Germinal center (tissue), 1 donor: ENCODE measurements at regions not wholly inside any gene's neighbourhood (a gene's known extent, or its start where the extent isn't known, plus 50 kb on each side); places are given as distances from the start of the nearest gene placed in this dataset.

Source experiments
- DNase-seq: peaks from one replicate; pipeline ENCODE4 v3.0.0; 2012; ENCODE audit warnings: mixed read lengths, low spot score

DNA sequence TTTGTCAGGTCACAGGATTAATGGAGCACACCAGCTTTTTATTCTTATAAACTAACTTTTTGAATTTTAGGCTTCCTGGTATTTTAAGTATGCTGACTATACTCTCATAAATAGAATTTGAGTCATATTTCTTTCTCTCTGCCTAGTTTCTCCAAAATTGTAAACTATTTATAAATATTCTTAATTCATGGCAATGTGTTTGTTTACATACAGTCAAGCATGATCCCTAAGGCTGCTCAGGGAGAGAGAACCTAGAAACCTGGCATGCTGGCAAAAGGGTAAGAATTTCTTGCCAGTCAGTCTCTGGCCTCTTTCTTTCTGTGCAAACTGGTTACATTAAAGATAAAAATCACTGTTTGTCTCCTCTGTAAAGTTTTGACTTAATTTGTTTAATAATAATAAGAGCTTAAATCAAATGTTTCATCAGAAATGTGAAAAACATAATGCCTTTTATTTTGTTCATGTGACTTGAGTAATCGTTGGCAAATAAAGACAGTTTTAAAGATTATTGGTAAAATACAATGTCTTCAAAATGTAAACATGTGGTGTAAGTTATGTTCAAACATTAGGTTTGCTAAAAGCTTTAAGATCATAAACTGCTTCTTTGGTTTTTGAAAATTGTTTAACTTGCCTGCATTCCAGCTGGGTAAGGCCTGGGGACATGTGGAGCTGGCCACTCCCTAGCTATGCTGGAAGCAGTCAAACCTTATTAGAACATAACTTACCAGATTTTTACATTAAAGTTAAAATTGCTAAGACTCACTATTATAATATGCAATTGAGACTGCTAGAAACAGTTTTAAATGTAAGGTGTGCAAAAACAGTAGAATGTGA is 1401.7 kb downstream of the NCAM2 start:
- DNase-seq = no peak

DNA sequence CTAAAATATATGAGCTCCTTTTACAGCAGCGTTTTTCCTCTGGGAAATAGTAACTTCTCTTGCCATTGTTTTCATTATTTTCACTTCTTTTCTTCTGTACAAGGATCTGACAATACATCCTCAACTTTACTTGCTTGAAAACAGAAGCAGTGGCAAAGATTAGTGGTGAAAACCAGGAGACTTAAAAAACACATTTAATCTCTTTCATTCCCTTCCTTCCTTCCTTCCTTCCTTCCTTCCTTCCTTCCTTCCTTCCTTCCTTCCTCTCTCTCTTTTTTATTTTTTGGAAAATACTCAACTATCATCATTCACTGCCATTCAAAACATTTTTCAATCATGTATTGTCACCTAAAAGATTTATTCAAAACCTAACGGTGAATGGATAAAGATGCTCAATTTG is 1411.4 kb downstream of the NCAM2 start:
- no peak for DNase-seq

DNA sequence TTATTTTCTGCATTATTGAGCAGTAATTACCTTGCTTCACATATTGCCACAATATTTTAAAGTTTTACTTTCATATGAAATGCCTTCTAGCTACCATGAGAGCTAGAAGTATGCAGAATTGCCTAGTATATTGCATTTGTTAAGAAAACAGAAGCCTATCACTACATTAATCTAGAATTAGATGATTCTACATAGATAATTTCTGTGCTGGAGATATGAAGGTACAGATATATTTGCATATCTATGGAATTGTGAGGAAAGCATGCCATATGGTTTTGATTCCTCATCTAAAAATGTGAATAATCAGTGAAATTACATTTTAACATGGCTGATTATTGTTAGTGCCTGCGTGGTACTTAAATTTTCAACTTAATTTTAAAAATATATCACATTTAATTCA is 1418.3 kb downstream of the NCAM2 start:
- DNase-seq = no peak

DNA sequence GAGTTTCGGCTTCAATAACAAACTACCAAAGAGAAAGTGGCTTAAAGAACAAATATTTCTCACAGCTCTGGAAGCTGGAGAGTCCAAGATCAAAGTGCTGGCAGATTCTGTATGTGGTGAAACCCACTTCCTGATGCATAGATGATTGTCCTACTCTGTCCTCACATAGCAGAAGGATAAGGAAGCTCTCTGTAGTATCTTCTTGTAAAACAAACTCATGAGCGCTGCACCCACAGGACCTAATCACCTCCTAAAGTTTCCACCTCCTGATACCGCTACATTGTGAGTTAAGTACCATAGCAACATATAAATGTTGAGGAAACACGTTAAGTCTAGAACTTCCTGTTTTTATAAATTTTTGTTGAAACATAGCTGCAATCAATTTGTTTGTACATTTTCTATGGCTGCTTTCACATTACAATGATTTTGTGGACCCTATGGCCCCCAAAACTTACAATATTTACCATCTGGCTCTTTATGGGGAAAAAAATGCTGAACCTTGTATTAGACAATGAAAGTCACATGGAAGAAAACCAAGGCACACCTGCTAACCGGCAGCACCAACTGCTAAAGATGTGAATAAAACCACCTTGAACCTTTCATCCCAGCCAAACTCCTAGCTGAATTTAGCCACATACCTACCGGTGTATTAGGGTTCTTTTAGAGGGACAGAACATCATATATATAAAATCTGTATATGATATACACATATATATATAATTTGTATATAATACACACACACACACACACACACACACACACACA is 1423.4 kb downstream of the NCAM2 start:
- no peak for DNase-seq

DNA sequence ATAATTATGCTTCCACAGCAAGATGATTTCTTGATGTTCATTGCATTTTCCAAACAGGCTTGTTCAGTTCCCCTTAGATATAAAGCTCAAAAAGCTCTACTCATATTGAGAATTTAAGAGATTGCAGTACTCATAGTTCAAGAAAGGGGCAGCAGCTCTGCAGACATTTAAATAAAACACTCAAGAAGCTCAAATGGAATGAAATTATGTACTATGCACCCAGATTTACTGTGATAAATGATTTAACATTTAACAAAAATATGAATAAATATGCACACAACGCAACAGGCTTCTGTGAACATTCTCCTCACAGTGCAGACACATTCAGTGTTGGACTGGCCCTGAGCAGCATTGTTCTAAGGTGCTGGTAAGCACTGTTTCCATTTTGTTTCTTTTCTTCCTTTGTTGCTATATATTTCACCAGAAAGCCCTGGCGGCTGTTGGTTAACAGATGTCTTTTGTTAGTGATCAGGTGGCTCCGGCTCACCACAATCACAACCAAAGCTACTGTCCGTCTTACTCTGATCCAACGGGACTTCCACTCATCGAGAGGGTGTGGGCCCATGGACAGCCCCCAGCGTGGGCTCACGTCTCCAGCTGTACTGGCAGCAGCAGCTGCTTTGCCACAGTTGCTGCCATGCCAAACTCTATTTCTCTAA is 1440.3 kb downstream of the NCAM2 start:
- DNase-seq = no peak

DNA sequence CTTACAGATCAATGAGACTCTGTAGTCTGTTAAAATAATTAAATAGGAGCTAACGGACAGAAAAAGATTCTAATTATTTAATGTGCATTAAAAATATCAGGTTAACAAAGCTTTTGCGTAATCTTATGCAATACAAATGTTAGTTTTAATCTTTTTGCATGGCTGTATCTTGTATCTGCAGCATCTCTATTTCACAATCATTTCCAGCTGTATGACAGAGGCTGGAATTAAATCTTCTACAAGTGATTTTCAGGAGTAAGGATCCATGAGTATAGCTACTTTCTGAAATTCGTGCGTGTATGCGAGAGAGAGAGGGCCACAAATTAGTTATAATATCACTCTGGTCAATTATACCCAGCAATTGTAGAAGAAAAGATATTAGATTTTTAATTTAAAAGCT is 1446.8 kb downstream of the NCAM2 start:
- no peak for DNase-seq

DNA sequence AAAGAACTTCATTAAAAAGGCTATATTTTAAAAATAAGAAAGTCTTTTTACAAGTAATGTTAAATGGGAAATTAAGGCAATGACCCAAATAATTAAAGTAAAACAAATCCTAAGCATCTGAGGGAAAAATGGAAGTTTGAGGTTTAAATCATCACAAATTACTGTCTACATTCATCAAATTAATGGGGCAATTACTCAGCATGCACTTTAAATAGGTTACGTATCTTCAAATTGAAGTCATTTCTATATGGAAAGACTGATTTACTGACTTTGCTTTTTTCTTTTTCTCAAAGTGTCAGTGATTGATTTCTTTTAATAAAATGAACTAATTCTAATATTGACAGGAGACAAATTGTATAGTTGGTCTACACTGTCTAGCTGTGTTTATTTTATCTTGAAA is 1452.3 kb downstream of the NCAM2 start:
- DNase-seq = no peak

DNA sequence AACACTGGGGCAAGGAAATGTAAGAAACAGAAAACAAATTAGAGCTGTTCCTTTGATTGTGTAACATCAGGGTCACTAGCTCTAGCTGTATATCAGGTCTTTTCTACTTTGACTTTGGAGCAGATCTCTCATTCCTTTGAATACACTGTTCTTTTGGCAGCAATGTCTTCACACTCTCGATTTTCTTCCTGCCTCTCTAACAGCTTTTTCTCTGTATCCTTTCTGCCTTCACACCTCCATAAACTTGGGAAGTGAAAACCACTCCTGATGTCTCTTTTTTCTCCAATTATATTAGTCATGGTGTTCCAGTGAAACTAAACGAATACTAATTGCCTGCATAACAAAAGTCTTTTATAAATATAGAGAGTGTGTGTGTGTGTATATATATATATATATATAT is 1458.0 kb downstream of the NCAM2 start:
- DNase-seq = no peak

DNA sequence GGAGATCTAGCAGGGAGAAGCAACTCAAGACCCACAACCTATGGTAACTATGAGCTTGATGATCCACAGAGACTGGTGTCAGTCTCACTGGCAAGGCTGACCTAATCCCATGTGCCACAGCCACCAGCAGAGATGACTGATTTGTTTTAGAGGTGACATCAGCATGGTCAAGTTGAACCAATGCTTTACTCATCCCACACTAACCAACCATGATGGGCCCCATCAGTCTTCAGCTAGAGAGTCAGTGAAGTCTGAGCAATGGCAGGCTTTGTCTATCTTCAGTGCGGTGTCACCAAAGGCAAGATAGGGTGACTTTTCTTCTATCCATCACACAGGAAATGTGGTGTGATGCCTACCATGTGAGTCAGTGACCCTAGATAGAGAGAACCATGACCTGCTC is 1470.7 kb downstream of the NCAM2 start:
- DNase-seq = no peak

DNA sequence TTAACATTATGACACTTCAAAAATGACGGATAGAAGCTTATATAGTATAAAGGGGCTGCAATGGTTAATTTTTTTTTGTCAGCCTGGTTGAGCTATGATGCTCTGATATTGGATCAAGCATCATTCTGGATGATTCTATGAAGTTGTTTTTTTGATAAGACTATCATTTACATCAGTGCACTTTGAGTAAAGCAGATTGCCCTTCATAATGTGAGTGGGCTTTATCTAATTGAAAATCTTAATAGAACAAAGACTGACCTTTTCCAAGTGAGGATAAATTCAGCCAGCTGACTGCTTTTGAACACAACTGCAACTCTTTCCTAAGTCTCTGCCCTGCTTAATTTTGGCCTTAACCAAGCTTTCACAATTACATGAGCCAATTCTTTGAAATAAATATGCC is 1476.2 kb downstream of the NCAM2 start:
- DNase-seq = no peak

DNA sequence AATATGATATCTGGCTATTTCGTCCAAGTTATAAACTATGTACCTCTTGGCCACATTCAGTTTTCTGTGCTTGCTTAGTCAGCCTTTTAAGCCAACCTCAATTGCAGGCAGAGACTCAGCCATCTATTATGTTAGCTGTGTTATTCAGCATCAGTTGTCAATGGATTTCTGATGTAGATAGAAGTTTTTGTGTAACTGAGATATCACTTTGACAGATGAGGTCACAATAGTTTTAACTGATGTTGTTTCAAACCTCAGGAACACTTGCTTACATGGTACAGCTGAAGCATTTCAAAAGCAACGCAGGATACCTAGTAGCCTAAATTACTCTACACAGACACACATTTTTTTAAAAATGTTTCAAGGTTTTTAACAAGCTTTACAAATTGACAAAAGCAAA is 1478.0 kb downstream of the NCAM2 start:
- no peak for DNase-seq

DNA sequence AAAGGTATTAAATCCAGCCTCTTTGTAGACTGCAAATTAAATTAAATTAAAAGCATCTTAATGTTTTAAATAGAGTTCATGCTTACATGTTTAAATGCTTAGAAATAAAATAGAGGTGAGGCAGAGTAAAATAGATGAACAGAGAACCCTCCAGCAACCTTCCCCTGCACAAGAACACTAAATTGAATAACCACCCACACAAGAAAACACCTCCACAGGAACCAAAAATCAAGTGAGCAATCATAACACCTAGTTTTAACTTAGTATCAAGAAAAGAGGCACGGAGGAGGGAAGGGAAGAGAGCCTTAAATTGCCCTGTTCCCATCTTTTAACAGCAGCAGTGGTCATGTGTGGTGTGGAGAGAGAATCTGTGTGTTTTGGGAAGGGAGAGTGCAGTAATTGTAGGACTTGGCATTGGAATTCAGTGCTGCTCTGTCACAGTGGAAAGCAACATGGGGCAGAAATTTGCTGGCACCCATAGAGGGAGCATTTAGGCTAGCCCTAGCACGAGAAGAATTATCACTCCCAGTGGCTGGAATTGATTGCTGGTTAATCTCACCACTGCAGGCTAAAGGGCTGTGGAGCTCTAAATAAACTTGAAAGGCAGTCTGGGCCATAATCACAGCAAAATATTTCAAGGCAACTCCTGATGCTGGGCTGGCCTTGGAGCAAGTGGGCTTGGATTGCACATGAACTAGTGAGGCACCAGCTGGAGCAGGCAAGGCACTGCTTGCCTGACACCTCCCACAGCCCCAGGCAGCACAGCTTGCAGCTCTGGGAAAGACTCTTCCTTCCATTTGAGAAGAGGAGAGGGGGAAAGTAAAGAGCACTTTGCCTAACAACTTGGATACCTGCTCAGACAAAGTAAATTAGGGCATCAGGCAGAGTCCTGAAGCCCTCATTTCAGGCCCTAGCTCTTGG is 1478.8 kb downstream of the NCAM2 start:
- DNase-seq = no peak

DNA sequence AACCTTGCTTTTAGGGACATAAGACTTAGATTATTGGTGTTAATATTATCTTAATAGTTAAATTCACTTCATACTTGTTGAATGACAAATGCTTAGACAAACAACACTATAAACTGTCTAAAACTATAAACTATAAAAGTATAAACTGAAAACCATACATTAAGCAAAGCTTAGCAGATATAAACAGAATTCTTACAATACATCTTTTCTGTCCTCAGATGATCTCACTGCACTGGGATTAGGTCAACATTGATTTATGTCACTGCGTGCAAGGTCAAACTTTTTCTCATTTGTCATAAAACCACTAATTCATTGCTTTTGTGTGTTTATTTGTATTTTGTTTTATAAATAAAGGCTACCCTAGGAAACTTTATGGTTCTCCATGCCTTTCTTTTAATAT is 1491.8 kb downstream of the NCAM2 start:
- no peak for DNase-seq

DNA sequence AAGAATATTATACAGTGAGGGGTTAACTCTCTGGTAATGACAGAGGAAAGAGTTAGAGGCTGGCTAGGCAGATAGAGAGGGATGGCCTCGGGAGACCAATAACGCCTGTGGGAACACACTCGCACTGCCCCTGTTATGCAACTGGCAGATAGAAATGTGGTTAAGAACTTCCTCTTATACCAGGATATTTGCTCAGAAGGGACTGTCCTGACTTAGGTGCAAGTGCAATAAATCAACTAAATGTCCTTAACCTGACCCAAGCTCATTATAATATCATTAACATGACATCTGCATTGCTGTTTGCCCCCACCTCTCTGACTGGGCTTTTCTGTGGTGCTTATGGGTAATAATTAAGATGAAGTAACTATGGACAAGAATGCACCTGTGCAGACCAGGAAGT is 1518.0 kb downstream of the NCAM2 start:
- no peak for DNase-seq

DNA sequence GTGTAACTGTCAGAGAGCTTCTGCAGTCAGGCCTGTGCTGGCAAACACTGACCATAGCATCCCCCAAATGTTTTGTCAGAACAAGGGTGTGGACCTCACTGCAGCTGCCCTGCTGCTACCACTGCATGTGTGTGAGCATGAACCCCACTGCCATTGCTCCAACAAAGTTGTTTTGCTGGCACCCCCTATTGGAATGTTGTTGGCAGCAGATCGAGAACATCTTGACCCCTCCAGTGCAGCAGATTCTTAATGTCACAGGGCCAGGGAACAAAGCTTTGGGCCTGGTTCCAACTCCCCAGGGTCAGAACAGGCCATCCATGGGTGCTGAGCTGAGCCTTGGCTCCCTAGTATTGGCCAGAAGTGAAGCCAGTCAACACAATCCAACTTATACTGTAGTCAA is 1537.4 kb downstream of the NCAM2 start:
- DNase-seq = no peak

DNA sequence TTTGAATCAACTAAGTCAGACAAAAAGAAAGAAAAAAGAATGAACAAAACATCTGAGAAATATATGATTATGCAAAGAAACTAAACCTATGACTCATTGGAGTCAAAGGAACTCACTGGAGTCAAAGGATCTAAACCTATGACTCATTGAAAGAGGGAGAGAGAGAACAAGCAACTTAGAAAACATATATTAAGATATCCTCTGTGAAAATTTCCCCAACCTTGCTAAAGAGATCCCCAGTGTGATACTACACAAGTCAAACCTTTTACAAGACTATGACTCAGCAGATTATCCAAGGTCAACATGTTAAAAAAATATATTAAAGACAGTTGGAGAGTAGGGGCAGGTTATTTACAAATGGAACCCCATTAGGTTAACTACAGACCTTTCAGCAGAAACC is 1538.3 kb downstream of the NCAM2 start:
- DNase-seq = no peak

DNA sequence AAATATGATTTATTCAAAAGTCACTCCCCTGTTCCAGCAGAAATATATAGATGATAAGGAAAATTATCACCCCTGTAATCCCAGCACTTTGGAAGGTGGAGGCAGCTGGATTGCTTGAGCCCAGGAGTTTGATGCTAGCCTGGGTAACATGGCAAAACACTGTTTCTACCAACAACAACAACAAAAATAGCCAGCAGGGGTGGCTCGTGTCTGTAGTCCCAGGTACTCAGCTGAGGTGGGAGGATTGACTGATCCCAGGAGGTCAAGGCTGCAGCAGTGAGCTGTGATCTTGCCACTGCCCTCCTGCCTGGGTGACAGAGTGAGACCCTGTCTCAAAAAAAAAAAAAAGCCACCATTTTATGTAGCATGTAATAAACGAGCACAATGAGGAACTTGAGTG is 1546.5 kb downstream of the NCAM2 start:
- no peak for DNase-seq

DNA sequence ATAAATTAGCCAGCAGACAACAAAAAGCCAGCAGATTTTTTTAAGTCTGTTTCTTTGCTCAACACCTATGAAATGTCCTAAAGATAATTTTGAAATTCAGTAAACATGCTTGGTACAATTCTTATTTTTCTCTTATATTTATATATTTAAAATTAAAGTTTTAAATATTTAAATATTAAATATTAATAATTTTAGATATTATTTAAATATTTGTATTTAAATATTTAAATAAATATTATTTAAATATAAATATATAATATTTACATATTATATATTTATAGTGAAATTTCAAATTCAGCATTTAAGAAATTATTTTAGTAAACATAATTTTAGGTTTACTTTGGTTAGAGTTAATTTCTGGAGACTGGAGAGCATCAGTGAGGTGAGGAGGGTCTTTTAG is 1554.2 kb downstream of the NCAM2 start:
- no peak for DNase-seq

DNA sequence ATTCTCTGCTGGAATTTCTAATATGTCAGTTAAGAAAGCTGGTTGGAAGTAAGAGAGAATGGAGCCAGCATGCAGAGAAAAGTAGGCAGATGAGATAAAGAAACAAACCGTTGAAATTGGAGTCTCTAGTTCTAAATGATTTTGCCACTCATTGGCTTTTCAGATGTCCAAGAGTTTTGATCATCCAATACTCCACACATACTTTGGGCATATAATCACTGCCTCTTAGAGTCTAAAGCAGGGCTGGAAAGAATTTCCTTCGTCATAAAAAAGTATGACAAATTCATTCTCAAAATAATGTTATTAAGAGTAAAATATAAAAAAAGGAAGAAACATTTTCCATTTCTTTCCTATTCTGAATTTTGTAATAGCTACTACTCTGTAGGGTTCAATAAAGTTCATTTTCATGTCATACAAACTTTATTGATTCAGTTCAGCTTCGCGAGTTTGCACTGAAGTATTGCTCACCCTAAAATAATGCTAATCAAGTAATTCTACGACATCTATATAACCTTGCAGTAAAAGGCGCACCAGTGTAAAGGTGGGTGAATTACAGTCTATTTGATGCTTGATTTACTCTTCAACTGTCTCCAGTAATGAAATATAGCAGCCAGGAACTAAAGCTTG is 1556.6 kb downstream of the NCAM2 start:
- no peak for DNase-seq

DNA sequence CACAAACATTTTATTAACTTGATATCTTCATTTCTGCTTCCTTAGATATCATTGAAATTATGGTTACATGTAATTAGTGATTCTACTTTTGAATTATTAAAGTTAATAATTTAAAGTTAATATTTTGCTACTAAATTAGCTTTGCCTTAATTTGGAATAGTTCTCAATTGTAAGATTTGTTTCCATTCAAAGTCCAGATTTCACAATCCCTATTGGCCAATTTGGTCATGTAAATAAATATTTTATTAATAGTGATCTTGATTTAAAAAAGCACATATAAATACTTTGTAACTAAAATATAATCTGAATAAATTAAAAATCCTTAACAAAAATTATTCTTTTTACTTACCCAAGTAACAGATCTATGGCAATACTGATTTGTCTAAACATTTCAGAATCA is 1558.6 kb downstream of the NCAM2 start:
- DNase-seq = no peak

DNA sequence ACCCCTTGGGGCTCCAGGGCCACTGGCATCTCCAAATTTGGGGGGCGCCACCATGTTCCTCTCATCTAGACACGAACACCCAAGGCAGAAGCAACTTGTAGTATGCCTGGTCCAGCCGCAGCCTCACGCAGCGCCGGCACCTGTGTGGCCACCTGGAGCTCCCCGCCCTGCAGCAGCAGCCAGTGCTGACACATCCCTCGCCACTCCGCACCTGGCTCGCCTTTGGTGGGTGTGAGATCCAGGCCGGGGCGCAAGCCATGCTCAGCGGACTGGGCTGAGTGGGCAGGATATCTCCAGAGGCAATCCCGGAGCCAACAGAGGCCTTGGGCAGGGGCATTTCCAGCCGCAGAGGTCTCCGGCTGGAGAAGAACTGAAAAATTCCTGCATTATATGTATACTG is 1563.7 kb downstream of the NCAM2 start:
- no peak for DNase-seq

DNA sequence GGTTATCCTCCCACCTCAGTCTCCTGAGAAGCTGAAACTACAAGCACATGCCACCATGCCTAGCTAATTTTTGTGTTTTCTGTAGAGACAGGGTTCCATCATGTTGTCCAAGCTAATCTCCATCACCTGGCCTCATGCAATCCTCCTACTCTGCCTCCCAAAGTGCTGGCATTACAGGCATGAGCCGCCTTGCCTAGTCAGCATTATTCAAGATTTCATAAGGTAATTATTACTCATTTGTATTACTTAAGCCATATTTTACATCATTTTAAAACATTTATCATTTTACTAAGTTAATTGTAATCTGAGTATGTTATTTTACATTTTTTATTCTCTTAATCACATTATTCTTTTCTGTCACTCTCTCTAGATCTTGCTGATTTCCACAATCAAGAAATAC is 1575.6 kb downstream of the NCAM2 start:
- DNase-seq = no peak
